Endothelial cell of umbilical vein (primary cell): ENCODE measurements at regions not wholly inside any gene's neighbourhood (a gene's known extent, or its start where the extent isn't known, plus 50 kb on each side); places are given as distances from the start of the nearest gene placed in this dataset.

Experiments
- BruUV-seq: library from RNA; stranded (reverse); fragments of 400-500 nt; replicated peaks from 2 replicates; lab custom pipeline; 2021; lab: Mats Ljungman, UMichigan
- CTCF ChIA-PET: fragments of 300-600, 350-600 bp; sonication (Branson Sonifier 250); formaldehyde crosslinking; loops from one replicate; lab custom pipeline; 2021; ENCODE audit warnings: antibody characterized with exemption, inconsistent platforms; lab: Charles Lee
- POLR2A ChIA-PET: fragments of 300-600, 350-600 bp; sonication (Branson Sonifier 250); formaldehyde crosslinking; loops from one replicate; lab custom pipeline; 2021; ENCODE audit warnings: antibody characterized with exemption, inconsistent platforms; lab: Charles Lee
- DNase-seq: peaks from one replicate; pipeline ENCODE4 v3.0.0-alpha.2; 2011; ENCODE audit warnings: low read depth, low spot score
- FAIRE-seq: peaks from 2 replicates; lab custom pipeline; 2011; peaks lifted over from hg19 to GRCh38; lab: Jason Lieb, UNC
- H2AFZ ChIP-seq: 2 replicates; pipeline ENCODE4 v1.6.0; 2012; ENCODE audit warnings: low read depth, low read length, control low read depth, inconsistent platforms
- H3K27ac ChIP-seq: 2 replicates; pipeline ENCODE4 v1.5.1; 2011; ENCODE audit warnings: low read depth, mild to moderate bottlenecking, control low read depth, low read length, moderate library complexity; ENCODE audit not compliant: insufficient read depth
- H3K27me3 ChIP-seq, 2 experiments: 2 replicates each; pipeline versions ENCODE4 v1.6.0 to v1.6.1; 2011; ENCODE audit warnings: low read length in 2 of 2, mixed read lengths in 1 of 2; ENCODE audit not compliant: control insufficient read depth in 2 of 2, insufficient read depth in 2 of 2
- H3K36me3 ChIP-seq, 2 experiments: 2 replicates in 1 of 2; 3 replicates in 1 of 2; pipeline ENCODE4 v1.5.1; 2011; ENCODE audit warnings: low read length in 2 of 2, mild to moderate bottlenecking in 1 of 2, moderate library complexity in 1 of 2; ENCODE audit not compliant: control insufficient read depth in 2 of 2, insufficient read depth in 2 of 2; ENCODE audit errors: extremely low read depth in 1 of 2
- H3K4me1 ChIP-seq: 3 replicates; pipeline ENCODE4 v1.5.1; 2011; ENCODE audit warnings: mild to moderate bottlenecking, low read length; ENCODE audit not compliant: control insufficient read depth, insufficient read depth; ENCODE audit errors: extremely low read depth
- H3K4me2 ChIP-seq: 2 replicates; pipeline ENCODE4 v1.6.1; 2011; ENCODE audit warnings: low read length, control low read depth, mixed read lengths; ENCODE audit not compliant: insufficient read depth
- H3K4me3 ChIP-seq, 3 experiments: fragments of 200-600 bp in 1 of 3; sonication (generic), shearing (Covaris generic) in 1 of 3; replicated peaks in 1 of 3; 2 replicates each; pipeline ENCODE4 v1.5.1; 2011 to 2016; ENCODE audit warnings: control low read depth in 3 of 3, low read length in 3 of 3, mild to moderate bottlenecking in 2 of 3, inconsistent platforms in 1 of 3, low read depth in 1 of 3, moderate library complexity in 1 of 3; ENCODE audit not compliant: insufficient read depth in 1 of 3
- H3K79me2 ChIP-seq: 2 replicates; pipeline ENCODE4 v1.6.0; 2012; ENCODE audit warnings: low read length, inconsistent platforms; ENCODE audit not compliant: control insufficient read depth, insufficient read depth
- H3K9ac ChIP-seq: replicated peaks from 2 replicates; pipeline ENCODE3; 2011; ENCODE audit warnings: low read length, control low read depth; ENCODE audit not compliant: insufficient read depth; ENCODE audit errors: extremely low read depth
- H3K9me1 ChIP-seq: replicated peaks from 3 replicates; pipeline ENCODE4 v1.6.0; 2011; ENCODE audit warnings: mild to moderate bottlenecking, low read length; ENCODE audit not compliant: control insufficient read depth, insufficient read depth; ENCODE audit errors: extremely low read depth
- H3K9me3 ChIP-seq: replicated peaks from 2 replicates; pipeline ENCODE4 v1.5.1; 2012; ENCODE audit warnings: low read length, inconsistent platforms; ENCODE audit not compliant: control insufficient read depth, insufficient read depth
- H4K20me1 ChIP-seq: replicated peaks from 2 replicates; pipeline ENCODE3; 2011; ENCODE audit warnings: mild to moderate bottlenecking, low read length; ENCODE audit not compliant: control insufficient read depth, insufficient read depth; ENCODE audit errors: extremely low read depth
- FOS ChIP-seq: IDR thresholded peaks from 2 replicates; pipeline ENCODE4 v1.6.1; 2011; ENCODE audit warnings: mild to moderate bottlenecking, low read length, moderate library complexity, borderline replicate concordance; ENCODE audit not compliant: insufficient read depth
- POLR2A ChIP-seq: IDR thresholded peaks from 2 replicates; pipeline ENCODE4 v1.6.1; 2012; ENCODE audit warnings: low read depth, mild to moderate bottlenecking, control low read depth, low read length
- dilution Hi-C: fragments of 300-500 bp; cut with MboI; formaldehyde crosslinking; loops from one replicate; pipeline ENCODE4 v1.15.0; 2019; ENCODE audit warnings: low sequenced_read_pairs; ENCODE audit not compliant: extremely low pct_ligation_motif_present
- intact Hi-C: fragments of 100-400 bp; cut with micrococcal nuclease; formaldehyde crosslinking; loops from one replicate; pipeline ENCODE4 v1.10.0; 2022
- TF ChIP-seq, protein P1 (sequence below): IDR thresholded peaks from 2 replicates; pipeline ENCODE4 v1.6.1; 2011; ENCODE audit not compliant: insufficient read depth, insufficient read length

DNA sequence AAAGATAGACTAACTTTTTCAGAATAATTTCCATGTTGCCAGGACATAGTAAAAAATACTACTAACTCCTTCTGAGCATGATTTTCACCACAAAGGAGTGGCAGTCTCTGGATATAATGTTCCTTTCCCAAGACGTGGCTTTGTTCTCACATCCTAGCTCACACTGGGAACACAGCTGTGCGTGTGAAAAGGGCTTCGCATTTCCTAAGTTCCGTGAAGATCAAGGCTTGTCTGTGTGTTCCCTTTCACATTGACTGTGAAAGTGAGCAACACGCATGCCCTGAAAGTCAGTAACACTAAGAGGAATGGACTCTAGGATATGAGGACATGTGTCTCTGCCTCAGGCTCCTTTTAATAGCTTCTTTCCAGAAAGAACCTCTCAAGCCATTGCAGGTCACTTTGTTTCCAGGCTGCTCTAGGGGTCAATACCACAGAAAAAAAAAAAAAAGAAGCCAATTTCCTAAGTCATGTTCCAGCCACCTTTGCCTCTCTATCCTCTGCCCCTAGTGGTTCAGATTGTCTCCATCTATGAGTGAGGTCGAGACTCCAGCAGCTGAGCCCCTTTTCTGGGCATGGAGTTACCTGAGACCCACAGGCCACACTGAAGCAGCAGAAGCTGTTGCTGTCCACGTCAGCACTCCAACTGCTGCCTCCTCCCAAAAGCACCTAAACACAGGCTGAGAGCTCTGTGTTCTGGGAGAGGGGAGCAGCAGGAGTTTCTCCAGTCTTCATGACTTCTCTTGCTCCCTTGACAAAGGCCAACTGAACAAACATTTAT is 355.9 kb downstream of the RSL24D1 start:
- no peaks in the 10 kb centered on the region for H3K79me2 ChIP-seq
- H3K36me3 ChIP-seq: no peaks in the 10 kb centered on the region
- no peak for FAIRE-seq
- H4K20me1 ChIP-seq: no peaks in the 10 kb centered on the region
- DNase-seq: no peak
- H3K27ac ChIP-seq: no peak overlapping the region
- no peak overlapping the region for H3K4me2 ChIP-seq
- H2AFZ ChIP-seq: no peak overlapping the region
- no peaks in the 10 kb centered on the region for H3K9me3 ChIP-seq
- no peaks in the 10 kb centered on the region for H3K27me3 ChIP-seq
- no peak overlapping the region for H3K9ac ChIP-seq
- no peaks in the 10 kb centered on the region for H3K4me1 ChIP-seq
- H3K9me1 ChIP-seq: no peaks in the 10 kb centered on the region
- no peak for TF ChIP-seq POLR2A
- TF ChIP-seq FOS: no peak
- intact Hi-C loops: no loop called here
- BruUV-seq: no TSS peak
- dilution Hi-C loops: no loop called here
- ChIA-PET POLR2A (no interaction called here), CTCF (no interaction called here)
- H3K4me3 ChIP-seq: no peak overlapping the region

DNA sequence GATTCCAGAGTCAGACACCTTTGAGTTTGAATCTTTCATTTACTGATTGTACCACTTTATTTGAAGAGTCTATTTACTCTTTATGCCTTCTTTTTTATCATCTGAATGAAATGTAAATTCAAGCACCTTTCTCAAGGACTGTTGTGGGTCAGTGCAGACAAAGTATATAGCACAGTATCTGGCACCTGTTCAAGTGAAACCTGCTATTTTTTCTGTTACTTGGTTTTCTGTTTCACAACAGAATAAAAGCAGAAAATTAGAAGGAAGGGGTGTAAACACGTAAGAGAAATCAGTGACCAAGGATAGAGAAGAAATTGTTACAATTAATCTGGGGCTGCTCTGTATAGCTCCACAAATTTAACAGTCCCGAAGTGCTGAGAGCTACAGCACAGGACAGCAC is 357.4 kb downstream of the RSL24D1 start:
- FAIRE-seq: no peak

More for the DNA sequence above, 357.4 kb downstream of the RSL24D1 start:
- Histone ChIP-seq H3K27me3 (no peaks in the 10 kb centered on the region), H3K9ac (no peak overlapping the region), H3K9me3 (no peaks in the 10 kb centered on the region), H2AFZ (no peak overlapping the region), H3K4me3 (no peak overlapping the region), H3K36me3 (no peaks in the 10 kb centered on the region), H3K4me1 (no peaks in the 10 kb centered on the region), H3K27ac (no peak overlapping the region), H3K79me2 (no peaks in the 10 kb centered on the region), H4K20me1 (no peaks in the 10 kb centered on the region), H3K4me2 (no peak overlapping the region), H3K9me1 (no peaks in the 10 kb centered on the region)
- TF ChIP-seq, protein P1, sequence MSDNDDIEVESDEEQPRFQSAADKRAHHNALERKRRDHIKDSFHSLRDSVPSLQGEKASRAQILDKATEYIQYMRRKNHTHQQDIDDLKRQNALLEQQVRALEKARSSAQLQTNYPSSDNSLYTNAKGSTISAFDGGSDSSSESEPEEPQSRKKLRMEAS: no peak
- CTCF ChIA-PET: no interaction called here
- POLR2A ChIA-PET: no interaction called here
- no TSS peak for BruUV-seq
- dilution Hi-C loops: no loop called here
- intact Hi-C loops: no loop called here
- DNase-seq: no peak
